ENCODE measurements at regions not wholly inside any gene's neighbourhood (a gene's known extent, or its start where the extent isn't known, plus 50 kb on each side); places are given as distances from the start of the nearest gene placed in this dataset.

DNA sequence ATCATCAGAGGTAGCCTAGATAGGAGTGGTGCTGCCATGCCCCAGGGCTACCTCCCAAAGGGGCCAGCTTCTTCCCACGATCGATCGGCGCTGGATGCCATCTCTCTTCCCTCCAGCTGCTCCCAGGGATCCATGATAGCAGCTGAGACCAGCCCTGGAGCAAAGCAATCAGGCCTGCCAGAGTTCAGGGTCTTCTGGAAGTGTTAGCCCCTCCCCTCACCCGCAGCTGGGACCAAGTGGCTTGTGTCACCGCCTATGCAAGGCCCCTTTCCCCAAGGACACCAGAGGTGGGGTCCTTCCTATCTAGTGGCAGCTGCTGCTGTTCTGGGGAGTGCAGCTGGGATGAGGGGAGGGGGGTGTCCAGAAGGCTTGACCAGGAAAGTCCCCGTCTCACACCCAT is 87.0 kb downstream of the IRF2BPL start:
- TF ChIP-seq CTCF (IDR thresholded peaks at IDR 0.05 in 8 of 11, conservative IDR thresholded peaks at IDR 0.05 in 3 of 11), result no peak
- TF ChIP-seq POLR2A (IDR thresholded peaks at IDR 0.05), result no peak
